ENCODE measurements at regions not wholly inside any gene's neighbourhood (a gene's known extent, or its start where the extent isn't known, plus 50 kb on each side); places are given as distances from the start of the nearest gene placed in this dataset.
"Not testable (repeated sequence)": the region's sequence is repeated elsewhere in the genome, so short reads cannot be mapped to it uniquely, and the experiment has no call there.

DNA sequence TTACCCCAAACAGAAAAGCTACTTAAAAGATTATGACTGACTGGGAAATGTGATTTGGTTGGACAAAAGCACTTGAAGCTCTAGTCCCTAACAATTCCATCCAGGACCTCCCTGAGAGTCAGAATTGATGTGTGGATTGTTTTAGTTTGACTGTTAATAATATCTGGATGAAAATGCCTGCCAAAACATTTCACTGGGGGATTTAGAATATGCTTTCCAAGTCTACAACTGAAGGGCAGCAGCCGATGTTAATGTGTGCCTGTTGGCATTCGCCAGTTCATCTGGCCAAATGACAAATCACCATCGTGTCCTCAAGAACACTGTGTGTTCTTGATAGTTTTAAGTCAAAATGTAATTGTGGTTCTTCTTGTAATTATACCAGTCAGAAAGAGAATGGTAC lies 76.0 kb upstream of the TSC22D1 start:
- no peak for DNase-seq

DNA sequence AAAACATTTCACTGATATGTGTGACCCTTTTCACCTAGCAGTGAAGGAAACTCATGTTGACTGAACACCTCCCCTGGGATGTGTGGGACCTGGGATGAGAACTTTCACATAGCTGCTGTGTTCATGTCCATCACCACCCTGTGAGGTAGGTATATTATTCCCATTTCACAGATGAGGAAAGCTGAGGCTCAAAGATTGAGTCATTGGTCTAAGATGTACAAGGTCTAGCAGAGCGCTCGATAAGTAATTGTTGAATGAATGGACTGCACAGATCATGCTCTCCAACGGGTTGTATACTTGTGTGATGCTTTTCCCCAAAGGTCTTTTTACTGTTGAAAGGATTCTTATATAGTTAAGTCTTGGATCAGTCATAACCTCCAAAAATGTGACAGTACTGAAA lies 75.6 kb upstream of the TSC22D1 start:
- DNase-seq, result no peak

GRCh38 chr13:44651209-44651608 lies 75.1 kb upstream of the TSC22D1 start:
- DNase-seq, result no peak

DNA sequence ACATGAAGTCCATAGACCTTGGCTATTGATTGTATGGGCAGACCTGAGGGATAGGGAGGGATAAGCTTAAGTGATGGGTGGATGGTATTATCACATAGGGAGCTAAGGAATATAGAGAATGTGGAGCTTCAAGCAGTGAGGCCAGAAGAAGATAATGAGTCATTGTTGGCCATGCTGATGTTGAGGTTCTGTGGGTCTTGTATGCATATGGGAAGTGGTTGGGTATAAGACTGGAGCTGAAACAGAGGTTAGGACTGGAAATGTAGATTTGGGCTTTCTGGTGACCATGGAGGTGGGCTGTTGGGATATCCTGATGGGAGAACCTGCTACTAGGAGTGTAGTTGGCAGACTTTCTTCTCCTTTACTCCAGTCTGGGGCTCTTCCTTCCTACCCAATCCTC lies 73.7 kb upstream of the TSC22D1 start:
- DNase-seq, result no peak

DNA sequence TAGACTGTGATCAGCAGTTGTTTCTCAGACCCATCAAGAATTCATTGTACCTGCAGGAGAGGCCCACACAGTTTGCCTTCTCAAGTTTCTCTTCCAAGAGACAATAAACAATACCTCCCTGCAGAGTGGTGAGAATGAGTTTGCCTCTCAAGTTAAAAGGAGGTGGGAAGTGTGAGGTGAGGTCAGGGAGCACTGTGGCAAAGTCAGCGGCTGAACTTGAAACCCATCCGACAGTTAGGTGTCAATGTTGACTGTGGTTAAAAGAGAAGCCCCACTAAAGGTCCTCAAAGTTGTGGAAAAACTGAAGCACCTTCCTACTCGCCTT lies 72.9 kb upstream of the TSC22D1 start:
- DNase-seq, result no peak

DNA sequence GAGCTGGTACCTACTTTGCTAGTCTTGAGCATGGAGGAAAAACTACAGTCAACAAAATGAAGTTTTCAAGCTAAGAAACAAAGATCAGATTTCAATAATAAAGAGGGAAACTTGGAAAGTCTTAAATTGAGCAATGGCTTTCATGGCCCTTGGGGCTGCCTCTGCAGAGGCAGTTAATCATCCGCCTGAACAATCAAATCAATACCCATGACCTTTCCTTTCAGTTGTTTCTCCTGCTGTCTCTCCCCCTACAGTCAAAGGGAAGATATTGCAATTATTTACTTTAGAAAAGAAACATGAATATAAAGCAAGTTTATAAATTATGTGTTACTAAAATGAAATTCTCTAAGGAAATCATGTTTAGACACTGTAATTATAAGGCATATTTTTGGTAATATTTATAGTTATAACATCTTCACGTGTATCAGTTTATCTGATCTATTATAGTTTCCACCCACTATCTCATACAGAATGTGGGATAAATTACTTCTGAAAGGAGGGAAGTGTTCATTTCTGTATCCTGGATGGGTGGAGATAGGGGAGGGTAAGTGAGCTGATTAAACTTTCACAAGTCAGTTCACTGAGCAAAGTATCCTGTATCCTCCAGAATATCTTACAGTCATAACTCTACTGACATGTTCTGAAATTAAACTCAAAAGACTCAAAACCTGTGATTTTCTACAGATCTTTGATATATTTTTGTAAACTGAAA lies 72.4 kb upstream of the TSC22D1 start:
- DNase-seq, result no peak

- not testable (repeated sequence) for DNase-seq
Observed at GRCh38 chr13:44647560-44647959, 71.4 kb upstream of the TSC22D1 start.

- no peak for DNase-seq
Observed at GRCh38 chr13:44646044-44646443, 69.9 kb upstream of the TSC22D1 start.

DNA sequence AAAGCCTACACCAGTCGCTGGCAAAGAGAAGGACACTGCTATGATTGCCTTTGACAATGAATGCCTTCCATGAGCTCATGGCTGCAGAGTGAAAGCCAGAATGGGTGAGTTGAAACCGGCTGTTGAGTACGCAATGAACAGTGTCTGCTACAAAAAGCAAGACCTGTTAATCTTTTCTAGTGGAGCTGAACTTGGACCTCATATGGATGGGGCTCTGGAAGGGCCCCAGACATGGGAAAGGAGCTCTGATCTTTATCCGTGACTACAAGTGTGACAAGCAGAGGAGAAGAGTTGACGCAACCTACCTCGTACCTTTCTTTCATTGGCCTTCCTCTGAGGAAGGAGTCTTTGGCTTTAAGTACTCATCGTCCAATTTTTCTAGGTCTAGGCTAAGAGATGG lies 67.1 kb upstream of the TSC22D1 start:
- no peak for DNase-seq

GRCh38 chr13:44637581-44637980 lies 61.5 kb upstream of the TSC22D1 start:
- DNase-seq, result no peak

DNA sequence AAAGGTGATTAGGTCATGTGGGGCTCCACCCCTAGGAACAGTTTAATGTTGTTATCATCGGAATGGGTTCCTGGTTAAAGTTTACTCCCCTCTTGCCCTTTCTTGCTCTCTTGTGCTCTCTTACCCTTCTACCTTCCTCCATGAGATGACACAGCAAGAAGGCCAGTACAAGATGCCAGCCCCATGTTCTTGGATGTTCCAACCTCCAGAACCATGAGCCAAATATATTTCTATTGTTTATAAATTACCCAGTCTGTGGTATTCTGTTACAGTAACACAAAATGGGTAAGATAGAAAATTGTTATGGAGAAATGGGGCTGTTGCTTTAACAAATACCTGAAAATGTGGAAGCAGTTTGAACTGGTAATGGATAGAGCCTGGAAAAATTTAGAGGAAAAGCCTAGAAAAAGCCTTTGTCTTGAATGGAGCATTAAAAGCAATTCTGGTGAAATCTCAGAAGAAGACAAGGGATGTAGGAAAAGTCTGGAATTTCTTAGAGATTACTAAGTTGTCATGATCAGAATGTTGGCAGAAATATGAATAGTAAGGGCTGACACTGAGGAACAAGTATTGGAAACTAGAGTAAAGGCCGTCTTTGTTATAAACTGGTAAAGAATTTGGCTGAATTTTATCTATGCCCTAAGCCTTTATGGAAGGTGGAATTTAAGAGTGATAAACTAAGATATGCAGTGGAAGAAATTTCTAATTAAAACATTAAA lies 53.5 kb upstream of the TSC22D1 start:
- no peak for DNase-seq

GRCh38 chr13:44628826-44629225 lies 52.7 kb upstream of the TSC22D1 start:
- DNase-seq, result not testable (repeated sequence)

DNA sequence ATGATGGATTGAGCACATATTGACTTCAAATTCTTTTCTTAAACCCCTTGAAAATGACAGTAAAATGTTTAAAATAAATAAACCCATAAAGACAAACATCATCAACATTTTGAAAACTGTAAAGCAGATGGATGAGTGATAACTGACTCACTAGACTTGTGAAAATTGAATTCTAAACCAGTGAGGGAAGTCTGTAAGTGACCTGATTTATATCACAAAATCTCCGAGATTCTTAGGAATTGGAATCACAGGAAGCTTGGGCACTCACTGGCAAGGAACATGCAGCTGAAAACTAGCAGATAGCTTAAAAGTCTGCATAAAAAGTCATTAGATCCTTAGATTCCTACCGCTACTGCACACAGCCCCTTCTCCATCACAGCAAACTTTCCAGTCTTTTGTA lies 51.3 kb upstream of the TSC22D1 start:
- DNase-seq, result no peak

DNA sequence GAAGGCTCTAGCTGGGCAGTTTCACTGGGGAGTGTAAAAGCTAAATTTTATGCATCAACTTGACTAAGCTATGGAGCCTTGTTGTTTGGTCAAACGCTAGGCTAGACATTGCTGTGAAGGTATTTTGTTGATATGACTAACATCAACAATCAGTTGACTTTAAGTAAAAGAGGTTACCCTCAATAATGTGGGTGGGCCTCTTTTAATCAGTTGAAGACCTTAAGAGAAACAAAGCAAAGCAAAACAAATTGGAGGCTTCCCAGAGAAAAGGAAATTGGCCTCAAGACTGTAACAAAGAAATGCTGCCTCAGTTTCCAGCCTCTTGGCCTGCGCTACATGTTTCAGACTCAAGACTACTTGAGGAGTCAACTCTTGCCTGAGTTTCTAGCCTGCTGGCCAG lies 50.0 kb upstream of the TSC22D1 start:
- DNase-seq, result no peak

Data from NCI-H1436 treated with DMSO at 0.1 percent for 48 hours (cell line).